HCT116 (cell line): ENCODE measurements at regions not wholly inside any gene's neighbourhood (a gene's known extent, or its start where the extent isn't known, plus 50 kb on each side); places are given as distances from the start of the nearest gene placed in this dataset.

Experiments
- ATAC-seq: fragments of 200-7000 bp; cut with Tn5 transposase; 2 replicates; pipeline ENCODE4 v1.9.1; 2020; ENCODE audit warnings: mild to moderate bottlenecking, moderate library complexity
- BruUV-seq: library from RNA; stranded (reverse); fragments of 400-500 nt; replicated peaks from 2 replicates; lab custom pipeline; 2021; lab: Mats Ljungman, UMichigan
- CTCF ChIA-PET: fragments of 300-600 bp; sonication (Branson Sonifier 250); formaldehyde crosslinking; loops from one replicate; lab custom pipeline; 2021; ENCODE audit warnings: antibody characterized with exemption; lab: Charles Lee
- POLR2A ChIA-PET: fragments of 300-600, 350-600 bp; sonication (Branson Sonifier 250); formaldehyde crosslinking; loops from one replicate; lab custom pipeline; 2021; ENCODE audit warnings: antibody characterized with exemption; lab: Charles Lee
- RAD21 ChIA-PET, 2 experiments: fragments of 300-600 bp; sonication (Branson Sonifier 250); formaldehyde crosslinking; loops; one replicate each; lab custom pipeline; 2023; ENCODE audit warnings: low total read pairs in 2 of 2; ENCODE audit not compliant: uncharacterized antibody in 2 of 2, unreplicated experiment in 2 of 2, low non-redundant PET in 1 of 2; lab: Charles Lee
- DNase-seq: peaks from one replicate; pipeline ENCODE4 v3.0.0-alpha.2; 2010; ENCODE audit warnings: low read depth, low spot score
- H2AFZ ChIP-seq: fragments of 200-600 bp; shearing (Covaris generic), sonication (generic); 2 replicates; pipeline ENCODE4 v1.6.1; 2017; ENCODE audit warnings: low read depth, mixed run types, mixed read lengths, antibody characterized with exemption, low read length; ENCODE audit not compliant: poor library complexity, severe bottlenecking
- H3K27ac ChIP-seq: 2 replicates; pipeline ENCODE4 v1.5.1; 2012; ENCODE audit warnings: low read depth, low read length
- H3K27me3 ChIP-seq: fragments of 200-600 bp; sonication (generic); 2 replicates; pipeline ENCODE4 v1.6.1; 2016; ENCODE audit warnings: mixed run types, low read length, mixed read lengths; ENCODE audit not compliant: insufficient read depth
- H3K36me3 ChIP-seq, 2 experiments: fragments of 200-500 bp in 1 of 2; fragments of 200-600 bp in 1 of 2; sonication (Bioruptor generic) in 1 of 2; sonication (generic) in 1 of 2; 2 replicates each; pipeline versions ENCODE4 v1.5.1 to v1.6.1; 2014 to 2016; ENCODE audit warnings: low read length in 2 of 2, inconsistent platforms in 1 of 2, mixed read lengths in 1 of 2, mixed run types in 1 of 2; ENCODE audit not compliant: insufficient read depth in 2 of 2, control insufficient read depth in 1 of 2
- H3K4me1 ChIP-seq, 2 experiments: fragments of 200-600 bp in 1 of 2; sonication (generic) in 1 of 2; 2 replicates each; pipeline versions ENCODE4 v1.5.1 to v1.6.1; 2012 to 2017; ENCODE audit warnings: low read length in 2 of 2, inconsistent platforms in 1 of 2, mild to moderate bottlenecking in 1 of 2, mixed read lengths in 1 of 2, mixed run types in 1 of 2, moderate library complexity in 1 of 2; ENCODE audit not compliant: insufficient read depth in 2 of 2, control insufficient read depth in 1 of 2
- H3K4me2 ChIP-seq: fragments of 200-600 bp; sonication (generic); 2 replicates; pipeline ENCODE4 v1.6.1; 2017; ENCODE audit warnings: mixed run types, low read length, mixed read lengths
- H3K4me3 ChIP-seq, 2 experiments: fragments of 200-600 bp in 1 of 2; sonication (generic) in 1 of 2; replicated peaks in 1 of 2; 2 replicates each; pipeline ENCODE4 v1.5.1; 2011 to 2016; ENCODE audit warnings: low read length in 2 of 2, control low read depth in 1 of 2, low read depth in 1 of 2, mild to moderate bottlenecking in 1 of 2, mixed read lengths in 1 of 2, mixed run types in 1 of 2
- H3K79me2 ChIP-seq: fragments of 200-600 bp; sonication (generic); 2 replicates; pipeline ENCODE4 v1.6.1; 2017; ENCODE audit warnings: mild to moderate bottlenecking, mixed run types, low read length, moderate library complexity, mixed read lengths; ENCODE audit not compliant: insufficient read depth
- H3K9ac ChIP-seq: fragments of 200-600 bp; sonication (generic); 2 replicates; pipeline ENCODE4 v1.6.1; 2016; ENCODE audit warnings: low read length, mixed read lengths
- H3K9me2 ChIP-seq: fragments of 200-600 bp; sonication (generic), shearing (Covaris generic); 2 replicates; pipeline ENCODE4 v1.6.1; 2017; ENCODE audit warnings: mixed run types, mild to moderate bottlenecking, moderate library complexity; ENCODE audit not compliant: insufficient read depth
- H3K9me3 ChIP-seq, 2 experiments: fragments of 200-500 bp in 1 of 2; fragments of 200-600 bp in 1 of 2; sonication (Bioruptor generic) in 1 of 2; sonication (generic) in 1 of 2; 2 replicates each; pipeline ENCODE4 v1.6.1; 2014 to 2017; ENCODE audit warnings: low read length in 2 of 2, mixed read lengths in 2 of 2, inconsistent platforms in 1 of 2, low read depth in 1 of 2, mild to moderate bottlenecking in 1 of 2, mixed run types in 1 of 2, moderate library complexity in 1 of 2; ENCODE audit not compliant: control insufficient read depth in 1 of 2, insufficient read depth in 1 of 2
- H4K20me1 ChIP-seq: fragments of 200-600 bp; sonication (generic), shearing (Covaris generic); 2 replicates; pipeline ENCODE4 v1.6.1; 2017; ENCODE audit warnings: mixed run types, mild to moderate bottlenecking, moderate library complexity; ENCODE audit not compliant: insufficient read depth
- CTCF ChIP-seq, 3 experiments: fragments of 200-600 bp in 1 of 3; sonication (generic) in 1 of 3; IDR thresholded peaks in 2 of 3; conservative IDR thresholded peaks in 1 of 3; 2 replicates each; pipeline ENCODE4 v1.5.1; 2012 to 2017; ENCODE audit warnings: low read depth in 2 of 3, low read length in 2 of 3, antibody characterized with exemption in 1 of 3, borderline replicate concordance in 1 of 3, control low read depth in 1 of 3, mild to moderate bottlenecking in 1 of 3, mixed read lengths in 1 of 3, mixed run types in 1 of 3, moderate library complexity in 1 of 3; ENCODE audit not compliant: insufficient read depth in 1 of 3
- EZH2 ChIP-seq: fragments of 200-600 bp; sonication (generic); IDR thresholded peaks from 2 replicates; pipeline ENCODE4 v1.6.1; 2017; ENCODE audit warnings: antibody characterized with exemption, mixed run types
- FOSL1 ChIP-seq: IDR thresholded peaks from 2 replicates; pipeline ENCODE4 v1.6.1; 2012; ENCODE audit warnings: low read depth
- POLR2AphosphoS5 ChIP-seq: IDR thresholded peaks from 2 replicates; pipeline ENCODE4 v1.6.1; 2011; ENCODE audit warnings: mild to moderate bottlenecking, low read depth, low read length, moderate library complexity
- RAD21 ChIP-seq: IDR thresholded peaks from 2 replicates; pipeline ENCODE4 v1.6.1; 2012; ENCODE audit warnings: low read depth, mild to moderate bottlenecking
- SIN3A ChIP-seq: IDR thresholded peaks from 2 replicates; pipeline ENCODE4 v1.6.1; 2012; ENCODE audit warnings: low read depth
- SP1 ChIP-seq: IDR thresholded peaks from 2 replicates; pipeline ENCODE4 v1.6.1; 2012; ENCODE audit warnings: low read depth
- ZBTB33 ChIP-seq: IDR thresholded peaks from 2 replicates; pipeline ENCODE4 v1.6.1; 2011; ENCODE audit warnings: mild to moderate bottlenecking, low read length, moderate library complexity; ENCODE audit not compliant: insufficient replicate concordance; ENCODE audit errors: extremely low read depth
- intact Hi-C: fragments of 100-400 bp; cut with micrococcal nuclease; formaldehyde crosslinking; loops from 2 replicates; pipeline ENCODE4 v1.10.0; 2022

GRCh38 chr16:86831366-86831765 is 253.0 kb downstream of the FOXL1 start:
- no peak overlapping the region for H2AFZ ChIP-seq
- TF ChIP-seq FOSL1, result no peak
- TF ChIP-seq EZH2, result no peak
- TF ChIP-seq CTCF (IDR thresholded peaks at IDR 0.05 in 2 of 3, conservative IDR thresholded peaks at IDR 0.05 in 1 of 3; ENCODE audit: borderline replicate concordance in 1 of 3, insufficient read depth in 1 of 3, low read depth in 2 of 3, low read length in 2 of 3), result peak in 2 of 3 experiments; percentile 42; a peak in 4 of 6 replicates
- TF ChIP-seq SP1, result no peak
- TF ChIP-seq POLR2AphosphoS5, result no peak
- TF ChIP-seq RAD21, result peak; percentile 41; the same call in 1 of the 2 replicates
- TF ChIP-seq, all 23 proteins: peak for 2
- RAD21 ChIA-PET, result interaction anchor here (1.1 to 1.6 kb wide), 2 partner anchors 231 to 256 kb away, joined by 3 to 4 read pairs; no protein-coding TSS in a partner anchor
- Histone ChIP-seq H3K4me3 (no peak overlapping the region), H3K79me2 (no peaks in the 10 kb centered on the region), H3K9ac (no peak overlapping the region), H3K4me1 (0 out of 4 replicates have a peak, but pooled peaks cover 0 to 4% of the 10 kb centered on the region in 2 experiments), H4K20me1 (no peaks in the 10 kb centered on the region), H3K9me3 (no peaks in the 10 kb centered on the region), H3K27me3 (peaks cover 53% of the 10 kb centered on the region), H3K4me2 (no peak overlapping the region), H3K36me3 (no peaks in the 10 kb centered on the region), H3K27ac (no peak overlapping the region), H3K9me2 (no peaks in the 10 kb centered on the region)
- DNase-seq, result no peak
- CTCF ChIA-PET, result interaction anchor here (0.7 to 1.6 kb wide), 3 partner anchors 231 to 267 kb away, joined by 3 to 6 read pairs (median 4); no protein-coding TSS in a partner anchor
- ATAC-seq, result peak; percentile 64
- intact Hi-C loops, result loop anchor here (5.0 kb wide), 3 partner anchors 214 to 446 kb away; no protein-coding TSS in a partner anchor
- BruUV-seq, result no TSS peak
- POLR2A ChIA-PET, result interaction anchor here (0.6 kb wide), 1 partner anchor 255 kb away, joined by 6 read pairs; no protein-coding TSS in a partner anchor

- H3K79me2 ChIP-seq, result no peaks in the 10 kb centered on the region
- H3K9me2 ChIP-seq, result no peaks in the 10 kb centered on the region
- H3K4me1 ChIP-seq, result 0 out of 4 replicates have a peak, but pooled peaks cover 0 to 4% of the 10 kb centered on the region in 2 experiments
- peaks cover 35% of the 10 kb centered on the region for H3K27me3 ChIP-seq
- ChIA-PET POLR2A (no interaction called here), CTCF (interaction anchor here (1.2 to 2.6 kb wide), 3 partner anchors 41 to 269 kb away, joined by 3 to 13 read pairs (median 6); no protein-coding TSS in a partner anchor)
- no peak overlapping the region for H3K4me2 ChIP-seq
- no TSS peak for BruUV-seq
- DNase-seq (no peak), ATAC-seq (no peak)
- no peak overlapping the region for H3K27ac ChIP-seq
- intact Hi-C loops, result loop anchor here (5.0 kb wide), 3 partner anchors 216 to 444 kb away; no protein-coding TSS in a partner anchor
- no peak for TF ChIP-seq RAD21
- no peak for TF ChIP-seq ZBTB33
- TF ChIP-seq SIN3A, result no peak
- TF ChIP-seq, all 23 proteins: peak for 0
- Histone ChIP-seq H3K9me3 (no peaks in the 10 kb centered on the region), H3K4me3 (no peak overlapping the region), H3K9ac (no peak overlapping the region), H3K36me3 (no peaks in the 10 kb centered on the region), H2AFZ (no peak overlapping the region), H4K20me1 (no peaks in the 10 kb centered on the region)
- RAD21 ChIA-PET, result no interaction called here
These were observed 254.8 kb downstream of the FOXL1 start for GRCh38 chr16:86833136-86833535.
